ENCODE measurements at regions not wholly inside any gene's neighbourhood (a gene's known extent, or its start where the extent isn't known, plus 50 kb on each side); places are given as distances from the start of the nearest gene placed in this dataset.

- in situ Hi-C loops (cut with HindIII; ENCODE audit: low sequenced_read_pairs), result no loop called here
- H3K4me3 ChIP-seq (ENCODE audit: low read depth, low read length), result no peak overlapping the region
- no peak for DNase-seq (ENCODE audit: low read depth)
Observed at GRCh38 chr13:107497661-107498060, 717.7 kb downstream of the LIG4 start.

GRCh38 chr13:107493266-107493665, 722.1 kb downstream of the LIG4 start:
- in situ Hi-C loops (cut with HindIII; ENCODE audit: low sequenced_read_pairs), result no loop called here
- H3K4me3 ChIP-seq (ENCODE audit: low read depth, low read length), result no peak overlapping the region
- TF ChIP-seq CTCF (IDR thresholded peaks at IDR 0.05; ENCODE audit: low read depth, low read length, missing control alignments), result no peak
- DNase-seq (ENCODE audit: low read depth), result no peak

More at GRCh38 chr13:107497661-107498060, 717.7 kb downstream of the LIG4 start:
- TF ChIP-seq CTCF (IDR thresholded peaks at IDR 0.05; ENCODE audit: low read depth, low read length, missing control alignments), result no peak

GRCh38 chr13:107482688-107483087, 732.6 kb downstream of the LIG4 start:
- TF ChIP-seq CTCF (IDR thresholded peaks at IDR 0.05; ENCODE audit: low read depth, low read length, missing control alignments), result no peak
- in situ Hi-C loops (cut with HindIII; ENCODE audit: low sequenced_read_pairs), result no loop called here
- DNase-seq (ENCODE audit: low read depth), result no peak
- no peak overlapping the region for H3K4me3 ChIP-seq (ENCODE audit: low read depth, low read length)

- no peak for TF ChIP-seq CTCF (IDR thresholded peaks at IDR 0.05; ENCODE audit: low read depth, low read length, missing control alignments)
- DNase-seq (ENCODE audit: low read depth), result no peak
- in situ Hi-C loops (cut with HindIII; ENCODE audit: low sequenced_read_pairs), result no loop called here
- H3K4me3 ChIP-seq (ENCODE audit: low read depth, low read length), result no peak overlapping the region
Observed at GRCh38 chr13:107480130-107480529, 735.2 kb downstream of the LIG4 start.

GRCh38 chr13:107477772-107478379, 737.5 kb downstream of the LIG4 start:
- H3K4me3 ChIP-seq (ENCODE audit: low read depth, low read length), result no peak overlapping the region
- no peak for DNase-seq (ENCODE audit: low read depth)
- in situ Hi-C loops (cut with HindIII; ENCODE audit: low sequenced_read_pairs), result no loop called here
- TF ChIP-seq CTCF (IDR thresholded peaks at IDR 0.05; ENCODE audit: low read depth, low read length, missing control alignments), result no peak

- in situ Hi-C loops (cut with HindIII; ENCODE audit: low sequenced_read_pairs), result no loop called here
- no peak for TF ChIP-seq CTCF (IDR thresholded peaks at IDR 0.05; ENCODE audit: low read depth, low read length, missing control alignments)
- DNase-seq (ENCODE audit: low read depth), result no peak
Observed at GRCh38 chr13:107475753-107476453, 739.4 kb downstream of the LIG4 start.

More at GRCh38 chr13:107475753-107476453, 739.4 kb downstream of the LIG4 start:
- no peak overlapping the region for H3K4me3 ChIP-seq (ENCODE audit: low read depth, low read length)

All from astrocyte of the cerebellum (primary cell).